CD4-positive, alpha-beta T cell treated with Interleukin-15 for 4 hours (primary cell): ENCODE measurements at regions not wholly inside any gene's neighbourhood (a gene's known extent, or its start where the extent isn't known, plus 50 kb on each side); places are given as distances from the start of the nearest gene placed in this dataset.
"Not testable (repeated sequence)": the region's sequence is repeated elsewhere in the genome, so short reads cannot be mapped to it uniquely, and the experiment has no call there.

ENCODE experiments used
- DNase-seq: peaks from one replicate; pipeline ENCODE4 v3.0.0-alpha.2; 2020; ENCODE audit warnings: low spot score

DNA sequence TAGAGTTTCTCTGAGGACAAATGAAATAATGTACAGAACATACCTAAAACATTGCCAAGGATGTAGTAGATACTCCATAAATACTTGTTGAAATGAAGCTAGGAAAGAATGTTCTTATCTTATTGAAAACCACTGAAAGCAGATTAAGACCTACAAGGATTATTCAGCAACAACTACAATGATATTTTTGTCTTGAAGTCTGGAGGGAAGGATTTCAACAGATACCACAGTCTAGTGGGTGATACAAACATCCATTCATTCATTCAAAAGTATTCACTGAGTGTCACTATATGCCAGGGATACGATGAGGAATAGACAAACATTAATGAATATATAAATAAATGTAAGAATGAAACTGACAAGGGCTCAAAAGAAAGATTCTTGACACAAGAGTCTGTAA lies 74.7 kb upstream of the THBS1 start:
- DNase-seq = no peak

DNA sequence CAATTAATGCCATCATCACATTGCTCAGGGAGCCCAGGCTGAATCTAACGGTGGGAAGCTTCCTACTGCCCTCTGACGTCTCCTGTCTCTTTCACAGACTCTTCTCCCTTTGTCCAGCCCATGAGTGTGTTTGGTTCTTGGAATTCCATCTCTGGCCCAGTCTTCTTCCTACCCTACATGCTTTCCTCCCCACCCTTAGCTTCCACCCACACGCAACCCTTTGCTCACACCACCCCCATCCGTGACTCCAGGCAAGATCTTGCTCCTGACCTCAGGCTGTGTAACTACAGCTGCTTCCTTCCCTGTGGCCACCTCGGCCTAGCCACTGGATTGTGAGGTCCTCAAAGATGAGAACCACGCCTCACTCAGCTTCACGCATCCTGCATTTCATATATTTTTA lies 72.3 kb upstream of the THBS1 start:
- DNase-seq = no peak

DNA sequence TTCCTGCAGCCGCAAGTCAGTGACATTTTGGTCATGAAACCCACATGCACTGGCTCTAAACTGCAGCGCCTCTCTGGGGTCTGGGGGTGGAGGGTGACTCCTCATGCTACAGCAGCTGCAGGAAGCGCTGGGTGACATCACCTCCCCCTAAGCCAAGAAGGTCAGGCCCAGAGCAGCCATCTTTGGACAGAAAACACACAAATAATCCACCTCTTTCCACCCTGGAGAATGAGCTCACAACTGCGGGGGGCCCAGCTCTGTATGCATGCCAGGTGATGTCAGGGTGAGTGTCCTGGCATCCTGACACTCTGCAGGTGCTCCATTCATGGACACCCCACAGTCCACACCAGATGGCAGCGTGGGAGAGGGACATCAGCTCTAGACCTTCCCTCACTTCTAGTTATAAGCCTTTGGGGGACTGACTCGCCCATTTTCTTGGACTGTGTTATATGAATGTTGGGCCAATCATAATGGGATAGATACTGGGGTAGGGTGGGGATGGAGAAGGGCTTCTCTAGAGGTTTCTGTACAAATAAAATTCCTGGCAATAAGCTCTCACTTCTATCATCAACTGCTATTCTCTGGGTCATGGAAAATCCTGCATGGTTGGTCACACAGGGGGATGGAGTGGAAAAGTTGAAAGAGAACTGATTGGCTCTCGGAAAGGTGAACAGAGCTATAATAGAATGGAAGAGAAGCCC lies 70.7 kb upstream of the THBS1 start:
- DNase-seq = no peak

DNA sequence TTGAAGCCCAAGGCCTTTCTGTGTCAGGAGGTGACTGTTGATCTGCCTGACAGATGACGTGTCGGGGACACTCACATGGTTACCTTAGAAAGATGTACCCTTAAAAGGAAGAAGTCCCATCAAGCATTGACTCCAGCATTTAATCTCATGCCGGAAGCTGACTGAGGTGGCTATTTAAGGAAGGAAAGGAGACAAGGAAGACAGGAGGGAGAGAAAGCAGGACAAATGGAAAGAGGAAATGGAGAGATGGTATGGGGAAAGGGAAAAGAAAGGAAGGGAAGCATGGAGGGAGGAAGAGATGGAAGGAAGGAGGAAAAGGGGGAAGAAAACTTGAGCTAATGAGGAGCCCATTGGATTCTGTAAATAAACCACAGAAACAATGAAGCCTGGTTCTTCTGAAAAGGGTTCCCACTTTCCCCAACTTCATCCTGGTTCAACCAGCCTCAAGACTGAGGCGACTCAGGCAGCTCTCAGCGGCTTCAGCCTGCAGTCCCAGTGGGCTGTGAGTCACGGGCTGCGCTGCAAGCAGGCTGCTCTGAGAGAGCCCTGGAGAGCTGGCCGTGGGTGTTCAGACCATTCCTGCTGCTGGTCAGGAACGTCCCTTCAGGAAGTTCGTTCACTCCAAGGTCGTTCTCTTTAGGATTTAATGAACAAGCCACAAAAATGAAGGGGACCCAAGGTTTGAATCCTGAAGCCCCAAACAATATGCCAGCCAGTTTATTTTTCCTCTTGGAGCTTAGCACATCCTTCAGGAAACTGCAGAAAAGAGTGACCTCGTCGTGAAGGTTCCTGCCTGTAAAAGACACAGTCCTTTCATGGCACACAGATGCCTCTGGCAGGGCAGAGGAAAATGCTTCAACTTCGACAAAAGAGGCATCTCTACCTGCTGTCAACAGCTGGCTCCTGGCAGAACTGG lies 69.6 kb upstream of the THBS1 start:
- DNase-seq = no peak

DNA sequence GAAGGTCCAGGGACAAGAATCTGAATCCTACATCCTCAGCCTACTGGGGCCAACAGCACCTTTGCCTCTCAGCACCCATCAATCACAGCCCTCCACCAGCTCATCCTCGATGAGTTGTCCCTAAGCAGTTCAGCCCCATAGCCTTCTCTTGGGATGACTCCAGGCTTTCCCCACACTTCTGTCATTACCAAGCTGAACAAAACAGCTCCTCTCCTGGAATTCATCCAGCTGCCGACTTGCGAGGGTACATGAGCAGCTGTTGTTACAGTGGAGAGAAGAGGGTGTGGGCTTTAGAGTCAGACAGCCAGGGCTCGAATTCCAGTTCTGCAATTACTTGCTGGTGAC lies 69.0 kb upstream of the THBS1 start:
- no peak for DNase-seq

DNA sequence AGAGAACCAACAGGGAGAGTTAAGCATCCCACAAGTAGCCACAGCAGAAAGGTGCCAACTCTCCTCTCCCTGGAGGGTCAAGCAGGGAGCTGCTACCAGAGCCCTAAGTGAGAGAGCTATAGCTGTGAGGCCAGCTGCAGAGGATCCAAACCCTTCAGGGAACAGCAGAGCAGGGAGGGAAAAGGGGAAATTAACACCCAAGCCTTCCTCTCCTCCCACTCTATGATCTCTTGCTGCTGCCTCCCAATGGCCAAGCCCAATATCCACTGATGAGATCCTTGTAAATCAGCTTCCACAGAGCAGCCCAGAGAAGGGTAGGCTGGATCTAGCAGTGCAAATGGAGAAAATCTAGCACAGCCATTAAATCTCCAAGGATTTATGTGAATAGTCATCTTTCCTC lies 68.2 kb upstream of the THBS1 start:
- no peak for DNase-seq

DNA sequence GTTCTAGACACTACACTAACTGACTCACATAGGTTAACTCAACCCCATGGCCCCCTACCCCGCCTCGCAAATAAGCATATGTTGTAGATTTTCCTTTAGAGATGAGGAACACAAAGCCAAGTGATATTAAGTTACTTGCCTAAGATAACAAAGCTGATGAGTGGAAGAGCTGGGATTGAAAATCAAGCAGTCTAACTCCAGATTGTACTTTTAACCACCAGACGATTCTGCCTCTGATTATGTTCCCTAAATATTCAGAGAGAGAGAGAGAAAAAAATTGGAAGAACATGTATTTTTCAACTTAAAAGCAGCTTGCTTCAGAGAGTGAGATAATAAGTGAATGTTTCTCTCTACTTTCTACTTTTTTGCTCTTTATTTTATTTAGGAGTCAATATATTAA lies 66.9 kb upstream of the THBS1 start:
- DNase-seq = no peak

DNA sequence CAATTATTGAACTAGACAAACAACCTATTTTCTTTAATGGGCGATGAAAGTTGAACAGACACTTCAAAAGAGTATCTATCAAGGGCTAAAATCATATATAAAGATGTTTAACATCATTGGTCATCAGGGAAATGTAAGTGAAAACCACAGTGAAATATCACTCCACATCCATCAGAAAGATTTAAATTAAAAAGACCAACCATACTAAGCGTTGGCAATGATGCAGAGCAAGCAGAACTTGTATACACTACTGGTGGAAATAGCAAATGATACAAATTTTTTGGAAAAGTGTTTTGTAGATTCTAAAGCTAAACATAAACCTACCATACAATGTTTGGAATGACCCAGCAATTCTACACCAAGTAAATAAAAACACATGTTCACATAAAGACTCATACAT lies 65.9 kb upstream of the THBS1 start:
- DNase-seq = no peak

DNA sequence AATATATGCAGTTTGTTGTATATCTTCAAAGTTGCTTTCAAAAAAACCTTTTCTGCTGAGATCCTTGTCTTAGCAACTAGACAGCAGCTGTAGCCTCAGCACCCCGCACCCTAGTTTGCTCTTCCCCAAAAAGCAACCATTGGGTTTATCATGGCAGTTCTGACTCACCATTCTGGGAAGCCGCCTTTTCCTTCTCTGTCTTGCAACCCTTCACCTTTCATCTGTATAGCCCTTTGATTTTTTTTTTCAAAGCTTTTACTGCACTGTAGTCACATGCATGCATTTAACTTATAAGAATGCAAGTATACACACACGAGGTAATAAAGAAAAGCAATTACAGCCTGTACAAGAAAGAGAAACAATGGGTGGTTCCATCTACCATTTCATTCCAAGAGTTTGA lies 65.1 kb upstream of the THBS1 start:
- DNase-seq = no peak

DNA sequence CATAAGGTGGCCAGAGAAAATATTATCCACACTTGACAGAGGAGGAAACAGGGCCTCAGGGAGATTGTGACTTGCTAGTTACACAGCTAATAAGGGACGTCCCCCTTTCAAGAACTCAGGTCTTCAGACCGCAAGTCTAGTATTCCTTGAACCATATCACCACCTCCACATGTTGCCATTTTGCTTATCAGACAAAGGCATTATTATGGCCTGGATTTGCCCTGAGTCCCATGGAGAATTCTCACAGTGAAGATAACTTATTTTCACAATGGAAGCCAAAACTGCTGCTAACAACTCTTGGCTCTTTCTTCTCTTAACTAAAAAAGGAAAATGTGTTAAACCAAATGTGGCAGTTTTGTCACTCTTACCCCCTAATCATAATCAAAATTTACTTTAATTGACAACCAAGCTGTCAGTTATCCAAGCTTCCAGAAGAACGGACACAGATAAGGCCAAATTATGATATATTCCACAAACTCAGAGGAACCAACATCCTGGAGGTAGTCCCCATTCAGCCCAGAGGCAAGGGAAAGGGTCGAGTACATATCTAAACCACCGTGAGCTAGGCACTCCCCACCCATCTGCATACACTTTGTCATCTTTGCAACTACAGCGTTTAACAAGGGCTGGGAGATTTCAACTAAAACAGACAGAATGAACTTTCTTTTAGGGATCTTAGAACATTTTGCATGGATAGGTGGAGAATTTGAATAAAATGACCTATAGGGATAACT lies 63.6 kb upstream of the THBS1 start:
- no peak for DNase-seq

DNA sequence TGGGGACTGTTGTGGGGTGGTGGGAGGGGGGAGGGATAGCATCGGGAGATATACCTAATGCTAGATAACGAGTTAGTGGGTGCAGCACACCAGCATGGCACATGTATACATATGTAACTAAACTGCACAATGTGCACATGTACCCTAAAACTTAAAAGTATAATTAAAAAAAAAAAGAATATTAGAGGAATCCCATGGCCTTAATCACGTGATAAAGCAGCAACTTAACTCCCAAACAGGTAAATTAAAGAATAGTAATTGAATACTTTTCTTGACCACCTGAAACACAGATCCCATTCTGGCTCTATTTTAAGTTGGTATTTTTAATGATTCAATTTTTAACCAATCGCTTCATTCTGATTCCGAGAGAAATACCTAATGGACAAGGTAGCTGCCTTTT lies 56.9 kb upstream of the THBS1 start:
- DNase-seq = not testable (repeated sequence)

DNA sequence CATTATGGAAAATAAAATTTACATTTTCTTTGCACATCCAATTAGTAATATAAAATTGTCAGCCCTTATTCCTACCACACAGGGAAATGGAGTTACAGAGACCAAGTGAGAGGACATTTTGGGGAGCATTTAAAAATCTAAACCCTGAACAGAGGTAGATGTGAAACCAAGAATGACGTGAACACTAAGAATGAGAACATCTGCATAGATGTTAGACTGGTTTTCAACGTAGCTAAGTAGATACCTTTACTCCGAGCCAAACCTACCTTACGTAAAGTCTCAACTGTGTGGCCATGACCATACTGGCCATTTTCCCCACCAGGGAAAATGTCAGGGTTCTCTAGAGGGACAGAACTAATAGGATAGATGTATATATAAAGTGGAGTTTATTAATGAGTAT lies 51.4 kb upstream of the THBS1 start:
- DNase-seq = no peak

DNA sequence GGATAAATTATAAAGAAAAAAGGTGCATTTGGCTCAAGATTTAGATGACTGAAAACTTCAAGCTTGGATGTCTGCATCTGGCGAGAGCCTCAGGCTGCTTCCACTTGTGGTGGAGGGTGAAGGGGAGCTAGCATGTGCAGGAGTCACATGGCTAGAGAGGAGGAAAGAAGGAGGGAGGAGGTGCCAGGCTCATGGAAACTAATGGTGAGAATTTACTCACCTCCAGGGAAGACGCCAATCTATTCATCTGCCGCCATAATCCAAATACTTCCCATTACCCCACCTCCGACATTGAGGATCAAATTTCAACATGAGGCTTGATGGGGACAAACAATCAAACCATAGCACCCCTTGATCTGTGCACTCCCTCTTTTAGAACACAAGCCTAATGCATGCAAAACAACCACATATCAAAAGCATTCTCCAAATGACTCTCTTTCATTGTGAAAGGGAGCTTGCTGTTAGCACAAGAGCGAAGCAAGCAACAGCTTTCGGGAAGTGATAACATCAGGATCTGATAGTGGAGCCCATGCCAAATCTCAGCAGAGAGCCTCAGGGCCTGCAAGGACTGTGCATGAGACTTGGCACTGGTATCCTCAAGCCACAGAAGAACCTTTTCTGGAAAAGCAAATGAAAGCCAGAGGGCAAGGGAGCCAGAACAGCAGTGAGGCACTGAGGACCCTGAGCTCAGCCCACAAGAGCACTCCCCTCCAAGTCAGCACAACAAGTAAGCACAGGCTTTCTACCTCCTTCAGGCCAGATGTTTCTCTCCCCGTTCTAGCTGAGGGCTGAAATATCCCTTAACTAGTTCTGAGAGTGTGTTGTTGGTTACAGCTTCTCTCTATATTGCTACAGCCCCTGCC lies 50.2 kb upstream of the THBS1 start:
- no peak for DNase-seq
